HG03457 (cell line): ENCODE measurements at regions not wholly inside any gene's neighbourhood (a gene's known extent, or its start where the extent isn't known, plus 50 kb on each side); places are given as distances from the start of the nearest gene placed in this dataset.
"Not testable (repeated sequence)": the region's sequence is repeated elsewhere in the genome, so short reads cannot be mapped to it uniquely, and the experiment has no call there.

ENCODE experiments used
- ATAC-seq: cut with Tn5 transposase; IDR thresholded peaks from one replicate; pipeline ENCODE4 v1.9.1; 2021; ENCODE audit warnings: moderate number of reproducible peaks; ENCODE audit not compliant: unreplicated experiment

- no peak for ATAC-seq
Observed at GRCh38 chr5:163252950-163253349, 184.4 kb upstream of the CCNG1 start.

- ATAC-seq, result no peak
Observed at GRCh38 chr5:163259495-163259894, 177.9 kb upstream of the CCNG1 start.

- ATAC-seq, result no peak
Observed at GRCh38 chr5:163260471-163260870, 176.9 kb upstream of the CCNG1 start.

- ATAC-seq, result no peak
Observed at GRCh38 chr5:163260961-163261360, 176.4 kb upstream of the CCNG1 start.

GRCh38 chr5:163261647-163262269 is 175.6 kb upstream of the CCNG1 start:
- no peak for ATAC-seq

GRCh38 chr5:163266249-163266648 is 171.1 kb upstream of the CCNG1 start:
- not testable (repeated sequence) for ATAC-seq

GRCh38 chr5:163269624-163270023 is 167.8 kb upstream of the CCNG1 start:
- ATAC-seq, result no peak

GRCh38 chr5:163276466-163276865 is 160.9 kb upstream of the CCNG1 start:
- no peak for ATAC-seq

GRCh38 chr5:163280897-163281296 is 156.5 kb upstream of the CCNG1 start:
- not testable (repeated sequence) for ATAC-seq

- ATAC-seq, result no peak
Observed at GRCh38 chr5:163281512-163281911, 155.9 kb upstream of the CCNG1 start.

GRCh38 chr5:163293836-163294235 is 143.6 kb upstream of the CCNG1 start:
- ATAC-seq, result no peak

- no peak for ATAC-seq
Observed at GRCh38 chr5:163303718-163304117, 133.7 kb upstream of the CCNG1 start.

GRCh38 chr5:163305655-163306054 is 131.7 kb upstream of the CCNG1 start:
- no peak for ATAC-seq

GRCh38 chr5:163306421-163306820 is 131.0 kb upstream of the CCNG1 start:
- ATAC-seq, result no peak

- no peak for ATAC-seq
Observed at GRCh38 chr5:163309914-163310313, 127.5 kb upstream of the CCNG1 start.

GRCh38 chr5:163310997-163311396 is 126.4 kb upstream of the CCNG1 start:
- no peak for ATAC-seq

- ATAC-seq, result no peak
Observed at GRCh38 chr5:163312598-163312997, 124.8 kb upstream of the CCNG1 start.

GRCh38 chr5:163313049-163313448 is 124.3 kb upstream of the CCNG1 start:
- not testable (repeated sequence) for ATAC-seq

GRCh38 chr5:163316374-163316773 is 121.0 kb upstream of the CCNG1 start:
- ATAC-seq, result not testable (repeated sequence)

- no peak for ATAC-seq
Observed at GRCh38 chr5:163318707-163319106, 118.7 kb upstream of the CCNG1 start.

- no peak for ATAC-seq
Observed at GRCh38 chr5:163321511-163321910, 115.9 kb upstream of the CCNG1 start.

- ATAC-seq, result no peak
Observed at GRCh38 chr5:163330723-163331668, 106.4 kb upstream of the CCNG1 start.
